Medulla oblongata (tissue), 1 donor: ENCODE measurements at regions not wholly inside any gene's neighbourhood (a gene's known extent, or its start where the extent isn't known, plus 50 kb on each side); places are given as distances from the start of the nearest gene placed in this dataset.

Experiments
- DNase-seq: peaks from one replicate; pipeline ENCODE4 v3.0.0-alpha.2; 2015; ENCODE audit errors: extremely low spot score

DNA sequence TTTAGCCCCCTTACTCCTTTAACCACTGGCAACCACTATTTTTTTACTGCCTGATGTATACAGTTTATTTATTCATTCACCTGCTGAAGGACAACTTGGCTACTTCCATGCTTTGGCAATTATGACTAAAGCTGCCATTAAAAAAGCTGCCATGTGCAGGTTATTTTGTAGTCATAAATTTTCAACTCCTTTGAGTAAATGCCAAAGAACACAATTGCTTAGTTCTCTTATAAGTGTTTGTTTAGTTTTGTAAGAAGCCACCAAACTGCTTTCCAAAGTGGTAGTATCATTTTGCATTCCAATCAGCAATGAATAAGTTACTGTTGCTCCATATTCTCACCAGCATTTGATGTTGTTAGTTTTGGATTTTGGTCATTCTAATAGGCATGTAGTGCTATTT, 1831.8 kb downstream of the PCDH7 start:
- no peak for DNase-seq

DNA sequence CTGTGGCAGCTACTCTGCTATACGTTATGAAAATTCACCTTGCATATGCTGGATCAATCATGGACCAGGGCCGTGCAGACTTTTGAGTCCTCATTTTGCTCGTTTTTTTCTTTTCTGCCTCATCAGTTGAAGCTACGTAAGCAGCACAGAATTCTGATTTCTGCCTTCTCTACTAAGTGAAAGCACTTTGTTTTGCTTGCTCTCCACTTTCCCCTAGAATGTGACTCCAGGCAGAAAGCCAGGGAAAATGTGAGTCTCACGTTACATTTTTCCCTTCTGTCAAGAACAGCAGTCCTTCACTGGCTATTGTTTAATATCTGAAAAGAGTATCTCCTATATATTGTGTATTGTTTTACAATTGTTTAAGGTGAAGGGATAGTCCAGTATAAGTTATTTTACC, 1840.1 kb downstream of the PCDH7 start:
- no peak for DNase-seq

DNA sequence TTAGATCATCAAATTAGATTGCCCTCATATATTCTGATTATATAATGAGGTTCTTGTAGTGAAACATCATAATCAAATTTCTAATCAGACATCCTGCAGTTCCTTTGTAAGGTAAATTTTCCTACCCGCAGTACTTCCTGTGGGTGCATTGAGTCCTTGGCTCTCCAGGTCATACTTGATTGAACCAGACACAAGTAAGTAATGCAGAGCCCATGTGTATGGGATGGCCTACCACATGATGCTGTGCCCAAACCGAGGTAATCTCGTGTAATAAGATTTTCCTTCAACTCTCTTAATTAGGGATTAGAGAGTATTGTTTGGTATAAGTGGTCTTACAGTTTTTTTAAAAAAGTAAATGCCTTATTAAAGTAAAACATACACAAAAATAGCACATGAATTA, 1841.8 kb downstream of the PCDH7 start:
- no peak for DNase-seq

DNA sequence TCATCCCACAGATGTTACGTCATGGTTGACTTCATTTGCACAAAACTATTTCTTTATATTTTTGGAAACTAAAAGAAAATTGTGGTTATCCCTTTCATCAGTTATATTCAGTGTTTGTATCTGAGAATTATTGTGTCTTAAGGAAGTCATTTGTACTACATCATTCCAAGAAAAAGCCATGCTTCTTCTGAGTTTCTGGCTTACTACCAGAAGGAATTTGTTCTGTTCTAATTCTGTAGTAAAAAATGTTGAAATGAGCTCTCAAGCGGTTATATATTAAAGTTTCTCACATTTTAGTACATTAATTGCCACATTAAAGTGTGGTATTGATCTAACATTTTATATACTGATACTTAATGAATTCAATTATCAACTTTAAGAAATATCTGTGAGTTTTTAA, 1844.5 kb downstream of the PCDH7 start:
- no peak for DNase-seq

DNA sequence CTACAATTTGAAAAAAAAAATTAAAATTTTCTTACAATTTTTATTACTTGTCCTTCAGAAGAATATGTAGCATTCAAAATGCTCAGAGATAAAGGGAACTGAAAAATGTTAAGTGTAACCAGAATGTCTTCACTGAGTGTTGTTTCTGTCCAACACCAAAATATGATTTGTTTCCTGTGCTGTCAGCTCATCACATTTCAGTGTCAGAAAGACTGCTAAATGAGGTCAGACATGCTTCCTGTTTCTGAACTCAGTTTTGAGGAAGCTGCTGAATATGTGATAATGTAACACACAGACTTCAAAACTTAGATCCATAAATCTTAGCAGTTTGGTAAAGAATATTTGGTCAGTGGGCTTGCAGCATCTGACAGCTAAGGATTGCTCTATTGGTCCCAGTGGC, 1849.7 kb downstream of the PCDH7 start:
- peak; percentile 17 for DNase-seq

DNA sequence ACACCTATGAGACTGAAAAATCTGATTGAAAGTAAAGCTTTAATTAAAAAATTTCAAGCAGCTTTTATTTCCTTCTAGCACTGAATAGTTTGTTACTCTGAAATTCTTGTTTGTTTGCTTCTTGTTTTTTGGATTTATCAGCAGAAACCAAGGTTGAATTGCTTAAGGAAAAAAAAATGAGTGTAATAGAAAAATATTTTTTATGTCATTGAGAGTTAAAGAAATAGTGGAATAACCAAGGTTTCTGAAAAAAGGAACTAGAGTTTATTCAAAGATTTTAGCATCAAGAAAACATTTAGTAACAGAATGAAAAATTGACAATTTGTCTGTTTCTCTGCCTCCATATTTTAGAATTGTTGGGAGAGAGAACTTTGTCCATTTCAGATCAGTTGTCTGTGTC, 1852.2 kb downstream of the PCDH7 start:
- DNase-seq: no peak

DNA sequence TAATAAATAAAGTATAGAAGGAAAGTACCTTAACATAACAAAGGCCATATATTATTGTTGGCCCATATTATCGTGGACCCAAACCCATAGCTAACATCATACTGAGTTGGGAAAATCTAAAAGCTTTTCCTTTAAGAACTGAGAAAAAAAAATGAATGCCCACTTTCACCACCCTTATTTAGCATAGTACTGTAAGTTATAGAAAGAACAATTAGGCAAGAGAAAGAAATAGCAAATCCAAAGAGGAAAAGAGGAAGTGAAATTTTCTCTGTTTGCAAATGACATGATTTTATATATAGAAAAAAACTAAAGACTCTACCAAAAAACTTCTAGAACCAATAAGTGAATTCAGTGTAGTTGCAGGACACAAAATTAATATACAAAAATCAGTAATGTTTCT, 1854.6 kb downstream of the PCDH7 start:
- no peak for DNase-seq

DNA sequence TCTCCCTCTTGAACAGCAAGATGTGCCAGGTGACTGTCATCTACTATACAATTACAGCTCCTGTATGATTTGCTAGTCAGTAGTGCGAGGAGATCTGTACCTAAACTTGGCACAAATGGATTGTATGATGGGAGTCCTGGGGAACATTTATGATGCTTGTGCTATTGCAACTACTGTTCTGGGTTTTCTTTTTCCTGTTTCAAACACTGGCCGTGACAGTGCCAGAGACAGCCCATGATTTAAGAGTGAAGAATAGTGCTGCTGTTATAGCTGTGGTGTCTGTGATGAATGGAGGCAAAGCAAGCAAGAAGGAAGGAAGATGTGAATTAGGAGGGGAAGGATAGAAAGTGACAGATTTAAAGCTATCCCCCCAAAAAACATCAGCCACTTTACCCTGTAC, 1868.9 kb downstream of the PCDH7 start:
- no peak for DNase-seq

DNA sequence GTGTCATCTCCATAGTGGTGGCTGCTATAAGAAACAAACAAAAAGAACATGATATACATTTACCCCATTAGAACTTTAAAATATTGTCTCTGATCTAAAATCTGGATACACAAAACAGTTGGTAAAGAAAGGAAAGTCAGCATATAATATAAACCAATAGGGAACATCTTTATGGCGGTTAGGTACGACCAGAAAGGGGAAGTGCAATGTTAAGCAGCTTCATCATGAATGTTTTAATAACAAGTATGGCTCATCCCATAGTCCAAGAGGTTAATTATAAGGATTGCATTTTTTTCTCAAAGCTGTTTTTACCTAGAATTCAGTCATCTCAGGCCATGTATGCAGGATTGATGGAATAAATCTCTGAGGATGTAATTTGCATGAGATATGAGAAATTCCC, 1869.7 kb downstream of the PCDH7 start:
- no peak for DNase-seq

DNA sequence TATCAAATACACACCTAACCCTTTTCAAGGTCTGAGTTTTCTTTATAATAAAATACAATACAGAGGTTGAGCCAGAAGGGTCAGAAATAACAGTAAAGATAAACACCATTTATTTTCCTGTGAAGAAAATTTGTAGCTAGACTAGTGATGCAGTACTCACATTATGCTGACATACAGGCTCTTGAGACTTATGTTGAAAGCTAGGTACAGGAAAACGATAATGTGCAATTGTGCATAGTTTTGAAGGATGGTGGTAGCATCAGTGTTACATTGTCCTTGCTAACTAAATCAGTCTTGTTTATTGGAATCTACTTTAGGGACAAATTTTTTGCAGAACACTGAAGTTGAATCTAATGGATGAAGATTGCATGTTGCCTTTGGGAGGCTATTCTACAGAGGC, 1877.2 kb downstream of the PCDH7 start:
- no peak for DNase-seq

DNA sequence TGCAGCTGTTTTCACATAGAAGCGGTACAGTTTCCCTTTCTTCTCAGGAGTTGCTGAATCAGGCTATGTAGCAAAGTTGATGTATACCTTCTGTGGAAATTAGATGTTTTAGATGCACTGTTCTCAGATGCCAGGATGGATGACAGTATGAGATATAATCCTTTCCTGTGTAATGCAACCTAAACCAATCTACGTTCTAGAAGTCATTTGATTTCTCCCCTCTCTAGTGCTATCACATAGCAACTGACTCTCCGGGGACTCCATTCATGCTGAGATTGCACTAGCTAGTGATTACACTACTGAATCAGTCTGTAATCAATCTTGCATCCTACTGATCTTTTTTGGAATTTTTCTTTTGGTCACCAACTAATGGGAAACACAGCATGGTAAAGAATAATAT, 1881.7 kb downstream of the PCDH7 start:
- no peak for DNase-seq

DNA sequence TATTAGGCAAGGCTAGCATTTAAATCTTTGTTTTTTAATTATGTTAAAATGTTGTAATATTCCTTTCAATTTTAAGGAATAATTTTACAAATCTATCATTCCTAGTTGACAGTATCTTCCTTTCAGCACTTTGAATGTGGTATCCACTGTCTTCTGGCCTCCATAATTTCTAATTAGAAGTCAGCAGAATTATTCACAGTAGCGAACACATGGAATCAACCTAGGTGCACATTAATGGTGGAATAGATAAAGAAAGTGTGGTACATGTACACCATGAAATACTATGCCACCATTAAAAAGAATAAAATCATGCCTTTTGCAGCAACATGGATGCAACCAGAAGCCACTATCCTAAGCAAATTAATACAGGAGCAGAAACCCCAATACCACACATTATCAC, 1887.8 kb downstream of the PCDH7 start:
- no peak for DNase-seq

DNA sequence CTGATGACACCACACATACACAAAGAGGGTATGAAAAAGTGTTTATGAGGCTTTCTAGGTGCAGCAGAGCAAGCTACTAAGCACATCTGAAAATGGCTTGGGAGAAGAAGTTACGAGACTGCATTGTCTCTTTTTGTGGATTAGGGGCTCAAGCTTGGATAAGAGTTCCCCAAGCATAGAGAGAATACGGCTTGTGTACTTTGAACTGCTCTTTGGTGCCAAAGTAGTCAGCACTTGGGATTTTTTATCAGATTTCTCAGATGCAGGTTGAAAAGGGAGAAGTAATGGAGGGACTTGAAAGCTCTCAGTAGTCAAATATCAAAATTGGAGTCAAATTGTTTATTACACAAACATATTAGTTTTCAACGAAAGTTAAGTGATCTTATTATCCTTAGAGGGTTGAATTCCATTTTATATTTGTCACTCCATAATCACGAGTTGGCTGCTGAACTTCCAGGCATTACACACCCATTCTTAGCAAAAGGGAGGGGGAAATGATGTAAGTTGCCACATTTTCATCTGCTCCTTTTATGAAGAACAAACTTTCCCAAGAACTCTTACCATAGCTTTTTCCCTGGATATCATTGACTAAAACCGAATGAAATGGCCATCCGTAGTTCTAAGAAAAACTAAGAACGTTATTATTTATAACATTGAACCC, 1904.9 kb downstream of the PCDH7 start:
- no peak for DNase-seq

DNA sequence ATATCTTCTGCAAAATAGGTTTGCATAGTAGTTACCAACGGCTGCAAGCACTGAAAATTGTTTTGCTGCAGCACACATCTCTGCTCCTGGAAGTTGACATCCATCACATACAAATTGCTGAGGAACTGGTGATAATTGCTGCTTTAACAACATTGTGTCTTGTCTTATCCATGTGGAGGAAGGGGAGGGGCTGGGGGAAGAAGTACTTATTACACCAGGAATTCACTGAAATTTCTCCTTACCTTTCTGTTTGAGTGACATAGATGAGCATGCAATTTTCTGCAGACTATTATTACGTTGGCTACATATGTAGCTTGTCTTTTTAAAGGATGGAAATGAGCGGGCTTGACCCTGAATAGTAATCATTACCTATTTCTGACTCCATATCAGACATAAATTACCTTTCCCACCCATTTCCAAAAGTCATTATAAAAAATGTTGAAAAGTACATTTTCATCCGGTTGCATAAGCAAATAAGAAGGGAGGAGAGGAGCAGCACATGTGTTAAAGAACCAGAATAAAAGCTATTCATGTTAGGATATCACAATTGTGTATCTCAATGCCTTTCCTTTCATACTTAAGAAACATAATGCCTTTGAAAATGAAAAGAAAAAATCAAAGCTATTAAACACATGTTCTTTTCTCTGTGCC, 1905.6 kb downstream of the PCDH7 start:
- DNase-seq: no peak

DNA sequence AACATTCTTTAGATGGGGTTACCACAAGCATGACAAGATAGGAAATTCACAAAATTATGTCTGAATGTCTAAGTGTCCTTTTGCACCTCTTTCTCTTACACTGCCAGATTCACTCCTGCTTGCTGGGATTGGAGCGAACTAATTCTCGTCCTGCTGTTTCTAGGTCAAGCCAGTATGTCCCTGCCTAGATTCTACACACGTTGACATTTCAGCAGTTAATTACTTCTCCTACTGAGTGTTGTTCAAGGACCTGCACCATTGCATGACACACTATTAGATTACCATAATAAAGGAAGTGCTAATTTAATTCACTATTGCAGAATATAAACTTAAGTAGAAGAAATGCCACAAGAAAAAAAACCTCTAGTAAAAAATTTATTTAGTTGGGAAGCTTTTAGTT, 1911.7 kb downstream of the PCDH7 start:
- DNase-seq: no peak

DNA sequence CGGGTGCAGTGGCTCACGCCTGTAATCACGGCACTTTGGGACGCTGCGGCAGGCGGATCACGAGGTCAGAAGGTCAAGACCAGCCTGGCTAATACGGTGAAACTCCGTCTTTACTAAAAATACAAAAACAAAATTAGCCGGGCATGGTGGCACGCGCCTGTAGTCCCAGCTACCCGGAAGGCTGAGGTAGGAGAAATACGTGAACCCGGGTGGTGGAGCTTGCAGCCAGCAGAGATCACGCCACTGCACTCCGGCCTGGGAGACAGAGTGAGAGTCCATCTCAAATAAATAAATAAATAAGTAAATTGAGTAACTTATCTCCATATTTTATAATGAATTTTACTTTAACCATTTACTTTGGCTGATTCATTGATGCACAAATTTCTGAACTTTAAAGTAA, 1913.3 kb downstream of the PCDH7 start:
- DNase-seq: no peak

DNA sequence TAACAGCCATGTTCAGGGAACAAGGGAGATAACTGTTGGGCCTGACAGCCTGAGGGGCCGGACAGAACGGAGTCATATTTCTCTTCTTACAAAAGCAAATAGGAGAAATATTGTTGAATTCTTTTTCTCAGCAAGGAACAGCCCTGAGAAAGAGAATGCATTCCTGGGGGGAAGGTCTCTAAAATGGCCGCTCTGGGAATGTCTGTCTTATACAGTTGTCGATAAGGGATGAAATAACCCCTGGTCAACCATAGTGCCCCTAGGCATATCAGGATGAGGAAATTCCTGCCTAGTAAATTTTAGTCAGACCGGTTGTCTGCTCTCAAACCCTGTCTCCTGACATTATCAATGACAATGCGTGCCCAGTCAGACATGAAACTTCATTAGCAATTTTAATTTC, 1925.5 kb downstream of the PCDH7 start:
- DNase-seq: no peak

DNA sequence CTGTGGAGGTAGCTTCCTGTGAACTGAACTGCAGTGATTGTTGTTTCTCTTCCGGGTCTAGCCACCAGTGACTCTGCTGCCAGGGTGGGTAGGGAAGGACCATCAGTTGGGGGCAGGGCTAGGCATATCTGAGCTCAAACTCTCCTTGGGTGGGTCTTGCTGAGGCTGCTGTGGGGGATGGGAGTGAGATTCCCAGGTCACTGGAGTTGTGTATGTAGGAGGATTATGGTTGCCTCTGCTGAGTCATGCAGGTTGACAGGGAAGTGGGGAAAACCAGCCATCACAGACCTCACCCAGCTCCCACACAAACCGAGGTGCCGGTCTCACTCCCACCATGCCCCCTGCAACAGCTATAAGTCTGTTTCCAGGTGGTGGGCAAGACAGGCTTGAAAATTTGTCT, 1937.8 kb downstream of the PCDH7 start:
- DNase-seq: no peak

DNA sequence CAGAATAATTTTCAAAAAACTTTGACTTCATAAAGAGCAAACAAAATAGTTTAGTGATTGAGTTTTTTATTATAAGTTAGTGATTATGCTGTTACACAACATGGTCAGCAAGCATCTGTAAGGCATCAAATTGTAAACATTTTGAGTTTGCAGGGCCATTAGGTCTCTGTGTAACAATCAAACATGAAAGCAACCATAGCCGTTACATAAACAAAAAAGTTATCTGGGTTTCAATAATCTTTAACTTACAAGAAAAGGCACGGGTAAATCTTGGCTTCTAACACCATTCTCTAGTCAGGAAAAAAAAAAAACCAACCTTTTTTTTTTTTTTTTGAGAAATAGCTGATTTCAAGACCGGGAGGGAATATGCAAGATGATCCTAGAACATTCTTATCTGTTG, 1941.1 kb downstream of the PCDH7 start:
- no peak for DNase-seq

DNA sequence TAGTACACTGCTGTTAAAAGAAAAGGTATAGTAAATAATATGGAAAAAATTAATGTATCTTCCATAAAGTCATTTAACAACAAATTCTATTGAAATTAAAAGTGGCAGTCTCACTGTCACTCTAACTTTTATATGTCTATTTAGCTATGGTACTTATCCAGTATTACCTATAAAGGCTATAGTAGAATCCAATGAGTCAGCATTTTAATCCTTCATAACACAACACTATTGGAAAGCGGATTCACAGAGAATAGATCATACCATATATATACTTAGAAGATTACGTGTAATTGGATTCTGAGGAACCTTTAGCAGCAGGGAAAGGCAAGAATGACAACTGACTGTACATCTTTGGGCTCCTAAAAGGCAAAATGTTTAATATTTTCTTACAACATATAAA, 1942.6 kb downstream of the PCDH7 start:
- no peak for DNase-seq

DNA sequence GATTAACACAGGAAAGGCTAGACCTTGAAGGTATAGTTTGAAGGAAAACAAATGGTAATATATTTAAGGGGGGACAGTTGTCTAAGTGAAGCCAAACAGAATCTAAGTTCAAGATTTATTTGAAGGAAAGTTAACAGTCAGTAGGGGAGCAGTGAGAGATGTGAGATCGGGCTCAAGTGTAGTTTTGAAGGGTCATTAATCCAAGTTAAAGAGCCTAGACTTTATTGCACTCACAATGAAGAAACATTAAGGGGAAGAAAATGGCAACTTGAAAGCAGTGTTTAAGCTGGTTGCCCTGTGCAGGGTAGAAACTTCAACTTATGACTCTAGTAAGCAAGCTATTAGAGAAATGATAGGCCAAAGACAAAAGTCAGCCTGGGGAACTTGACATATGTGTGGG, 1952.2 kb downstream of the PCDH7 start:
- no peak for DNase-seq

DNA sequence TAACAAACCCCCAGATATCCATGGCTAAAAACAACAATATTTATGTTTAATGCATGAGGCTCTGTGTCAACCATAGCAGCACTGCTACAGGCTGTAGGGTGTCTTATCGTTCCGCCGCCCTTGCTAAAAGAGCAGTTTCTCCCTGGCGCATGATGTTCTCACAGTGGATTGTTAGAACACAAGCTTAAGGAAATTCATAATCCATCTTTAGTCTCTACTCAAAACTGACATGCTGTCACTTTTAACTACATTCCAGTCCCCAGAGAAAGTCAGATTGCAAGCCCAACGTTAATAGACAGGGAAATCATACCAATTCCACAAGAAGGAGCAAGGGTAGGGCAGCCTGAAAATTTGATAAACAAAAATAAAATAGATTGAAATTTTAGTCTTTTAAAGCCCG, 1960.8 kb downstream of the PCDH7 start:
- no peak for DNase-seq

DNA sequence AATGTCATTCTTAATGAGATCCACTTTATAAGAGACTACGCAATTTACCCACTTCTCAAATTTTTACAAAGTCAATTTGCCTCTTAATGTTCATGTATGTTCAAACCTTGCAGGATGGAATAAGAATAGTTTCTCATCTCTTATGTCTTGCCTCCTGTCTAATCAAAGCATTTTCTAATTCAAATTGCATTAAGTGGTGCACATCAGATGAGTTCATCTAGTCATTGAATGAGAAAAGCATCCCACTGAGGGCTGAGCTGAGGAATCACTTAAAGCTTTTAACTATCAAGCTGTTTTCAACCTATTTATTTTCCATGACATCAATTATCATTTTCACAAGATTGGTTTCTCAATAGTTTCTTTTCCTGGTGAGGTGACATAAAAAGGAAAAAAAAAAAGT, 1964.0 kb downstream of the PCDH7 start:
- no peak for DNase-seq

DNA sequence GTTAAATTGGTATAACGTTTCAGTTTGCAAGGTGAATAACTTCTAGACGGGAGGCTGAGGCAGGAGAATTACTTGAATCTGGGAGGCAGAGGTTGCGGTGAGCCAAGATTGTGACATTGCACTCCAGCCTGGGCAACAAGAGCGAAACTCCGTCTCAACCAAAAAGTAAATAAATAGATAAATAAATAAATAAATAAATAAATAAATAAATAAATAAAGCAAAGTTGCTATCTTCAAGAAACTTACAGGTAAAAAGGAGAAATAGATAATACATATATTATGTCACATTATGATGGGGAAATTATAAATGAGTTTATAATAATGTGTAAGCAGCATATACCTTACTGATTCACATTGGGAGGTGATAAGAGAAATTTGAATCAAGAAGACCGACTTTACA, 1966.0 kb downstream of the PCDH7 start:
- no peak for DNase-seq
